ENCODE measurements at regions not wholly inside any gene's neighbourhood (a gene's known extent, or its start where the extent isn't known, plus 50 kb on each side); places are given as distances from the start of the nearest gene placed in this dataset.

GRCh38 chr12:24224401-24224800 lies 274.9 kb upstream of the SOX5 start:
- no peak for TF ChIP-seq CTCF (IDR thresholded peaks at IDR 0.05; ENCODE audit: unreplicated experiment)
- no peak for DNase-seq (ENCODE audit: low spot score, unreplicated experiment)
- H3K9me3 Mint-ChIP-seq (ENCODE audit: low read depth), result no peaks in the 10 kb centered on the region
- no peaks in the 10 kb centered on the region for H3K27me3 Mint-ChIP-seq
- no peak overlapping the region for H3K27ac Mint-ChIP-seq
- H3K36me3 Mint-ChIP-seq (ENCODE audit: insufficient read depth), result no peaks in the 10 kb centered on the region
- H3K4me3 Mint-ChIP-seq (ENCODE audit: low read depth), result no peak overlapping the region
- H3K4me1 Mint-ChIP-seq (ENCODE audit: low read depth), result peaks cover 1% of the 10 kb centered on the region

DNA sequence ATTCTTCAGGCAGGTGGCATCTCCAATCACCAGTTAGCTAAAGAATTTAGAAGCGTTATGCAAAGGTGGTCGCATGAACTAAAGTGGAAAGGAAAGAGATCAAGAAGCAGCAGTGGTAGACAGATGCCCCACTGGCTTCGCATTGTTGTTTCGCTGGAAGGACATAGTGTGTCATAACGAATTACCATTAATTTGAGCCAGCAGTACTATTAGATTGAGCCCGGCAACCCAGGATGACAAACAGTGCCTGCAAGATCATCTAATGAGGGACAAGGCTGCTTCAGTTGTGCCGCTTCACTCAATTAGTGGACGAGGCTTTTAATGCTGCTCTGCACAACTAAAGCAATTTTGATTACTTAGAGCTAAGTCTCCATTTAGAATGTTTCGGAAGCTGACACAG lies 274.5 kb upstream of the SOX5 start:
- TF ChIP-seq CTCF (IDR thresholded peaks at IDR 0.05; ENCODE audit: unreplicated experiment), result no peak
- H3K27ac Mint-ChIP-seq, result no peak overlapping the region
- no peak overlapping the region for H3K4me3 Mint-ChIP-seq (ENCODE audit: low read depth)
- no peak for DNase-seq (ENCODE audit: low spot score, unreplicated experiment)
- H3K36me3 Mint-ChIP-seq (ENCODE audit: insufficient read depth), result no peaks in the 10 kb centered on the region
- H3K27me3 Mint-ChIP-seq, result no peaks in the 10 kb centered on the region
- H3K9me3 Mint-ChIP-seq (ENCODE audit: low read depth), result no peaks in the 10 kb centered on the region
- H3K4me1 Mint-ChIP-seq (ENCODE audit: low read depth), result peaks cover 1% of the 10 kb centered on the region

GRCh38 chr12:24222968-24223367 lies 273.5 kb upstream of the SOX5 start:
- TF ChIP-seq CTCF (IDR thresholded peaks at IDR 0.05; ENCODE audit: unreplicated experiment), result no peak
- Mint-ChIP-seq H3K36me3 (ENCODE audit: insufficient read depth) (no peaks in the 10 kb centered on the region), H3K27ac (no peak overlapping the region), H3K4me1 (ENCODE audit: low read depth) (peaks cover 1% of the 10 kb centered on the region), H3K27me3 (no peaks in the 10 kb centered on the region), H3K4me3 (ENCODE audit: low read depth) (no peak overlapping the region), H3K9me3 (ENCODE audit: low read depth) (no peaks in the 10 kb centered on the region)
- no peak for DNase-seq (ENCODE audit: low spot score, unreplicated experiment)

DNA sequence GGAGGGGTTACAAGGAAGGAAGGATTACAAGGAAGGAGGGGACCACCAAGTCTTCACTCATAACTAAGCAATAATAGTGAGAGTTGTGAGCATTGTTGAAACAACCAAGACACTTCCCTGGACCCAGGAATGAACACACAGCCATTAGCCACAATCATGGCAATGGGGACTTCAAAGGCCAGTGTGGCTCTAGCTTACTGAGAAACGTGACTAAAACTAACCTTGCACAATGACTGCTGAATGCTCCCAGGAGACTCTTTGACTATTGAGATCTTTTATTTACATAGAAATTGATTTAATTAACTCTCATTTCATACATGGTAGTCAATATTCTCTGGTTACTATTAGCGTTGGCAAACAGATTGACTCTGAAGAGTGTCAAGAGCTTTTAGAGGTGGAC lies 263.0 kb upstream of the SOX5 start:
- Mint-ChIP-seq H3K4me3 (ENCODE audit: low read depth) (no peak overlapping the region), H3K36me3 (ENCODE audit: insufficient read depth) (peaks cover 2% of the 10 kb centered on the region), H3K4me1 (ENCODE audit: low read depth) (peaks cover 3% of the 10 kb centered on the region), H3K27ac (no peak overlapping the region), H3K27me3 (no peaks in the 10 kb centered on the region), H3K9me3 (ENCODE audit: low read depth) (peaks cover 2% of the 10 kb centered on the region)
- no peak for DNase-seq (ENCODE audit: low spot score, unreplicated experiment)
- TF ChIP-seq CTCF (IDR thresholded peaks at IDR 0.05; ENCODE audit: unreplicated experiment), result no peak

DNA sequence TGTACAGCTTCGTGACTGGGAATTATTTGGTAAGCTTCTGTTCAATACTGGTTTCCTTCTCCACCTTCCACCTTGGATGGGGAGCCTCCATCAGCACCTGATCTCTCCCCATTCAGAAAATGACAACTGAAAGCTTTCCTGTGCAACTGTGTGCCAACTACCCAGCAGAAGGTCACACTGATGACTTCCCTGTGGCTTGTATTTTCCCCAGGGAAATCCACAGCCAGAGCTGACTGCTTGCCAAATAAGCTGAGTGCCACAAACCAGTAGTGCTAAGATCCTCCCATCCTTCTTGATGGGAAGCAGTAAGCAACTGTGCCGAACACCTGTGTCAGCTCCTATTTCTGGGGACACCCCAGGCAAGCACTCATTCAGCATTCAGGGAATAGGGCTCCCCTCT lies 257.2 kb upstream of the SOX5 start:
- H3K4me1 Mint-ChIP-seq (ENCODE audit: low read depth), result peaks cover 3% of the 10 kb centered on the region
- peaks cover 12% of the 10 kb centered on the region for H3K9me3 Mint-ChIP-seq (ENCODE audit: low read depth)
- no peak overlapping the region for H3K4me3 Mint-ChIP-seq (ENCODE audit: low read depth)
- DNase-seq (ENCODE audit: low spot score, unreplicated experiment), result no peak
- no peak for TF ChIP-seq CTCF (IDR thresholded peaks at IDR 0.05; ENCODE audit: unreplicated experiment)
- H3K27me3 Mint-ChIP-seq, result no peaks in the 10 kb centered on the region
- H3K27ac Mint-ChIP-seq, result no peak overlapping the region
- H3K36me3 Mint-ChIP-seq (ENCODE audit: insufficient read depth), result peaks cover 3% of the 10 kb centered on the region
